Liver (tissue), 3 donors: ENCODE measurements at regions not wholly inside any gene's neighbourhood (a gene's known extent, or its start where the extent isn't known, plus 50 kb on each side); places are given as distances from the start of the nearest gene placed in this dataset.

Experiments
- ATF3 ChIP-seq: IDR thresholded peaks from 2 replicates; pipeline ENCODE4 v1.6.1; 2016; ENCODE audit warnings: antibody characterized with exemption
- CTCF ChIP-seq: fragments of 150-350 bp; IDR thresholded peaks from 2 replicates; pipeline ENCODE4 v1.5.1; 2017; ENCODE audit warnings: improper control_type of control experiment, low read depth, low read length; ENCODE audit not compliant: missing input control
- EGR1 ChIP-seq, 2 donors: IDR thresholded peaks; 2 replicates each; pipeline ENCODE4 v1.6.1; 2016 to 2018; ENCODE audit warnings: antibody characterized with exemption in 2 of 2, low read depth in 2 of 2
- FOXA1 ChIP-seq: IDR thresholded peaks from 2 replicates; pipeline ENCODE4 v1.6.1; 2016; ENCODE audit warnings: antibody characterized with exemption
- GABPA ChIP-seq, 2 donors: IDR thresholded peaks in 1 of 2; conservative IDR thresholded peaks in 1 of 2; 2 replicates each; pipeline ENCODE4 v1.6.1; 2016; ENCODE audit warnings: antibody characterized with exemption in 2 of 2, mild to moderate bottlenecking in 1 of 2, moderate library complexity in 1 of 2
- MAX ChIP-seq: IDR thresholded peaks from 2 replicates; pipeline ENCODE4 v1.6.1; 2016; ENCODE audit warnings: antibody characterized with exemption
- NR2F2 ChIP-seq: IDR thresholded peaks from 2 replicates; pipeline ENCODE4 v1.6.1; 2016; ENCODE audit warnings: antibody characterized with exemption
- RAD21 ChIP-seq, 2 donors: IDR thresholded peaks; 2 replicates each; pipeline ENCODE4 v1.6.1; 2016; ENCODE audit warnings: antibody characterized with exemption in 2 of 2, mild to moderate bottlenecking in 2 of 2
- REST ChIP-seq: IDR thresholded peaks from 2 replicates; pipeline ENCODE4 v1.6.1; 2016; ENCODE audit warnings: antibody characterized with exemption, mild to moderate bottlenecking
- RXRA ChIP-seq, 2 donors: IDR thresholded peaks; 2 replicates each; pipeline ENCODE4 v1.6.1; 2017 to 2018; ENCODE audit warnings: antibody characterized with exemption in 2 of 2, mild to moderate bottlenecking in 1 of 2
- TAF1 ChIP-seq: conservative IDR thresholded peaks from 2 replicates; pipeline ENCODE4 v1.6.1; 2016; ENCODE audit warnings: antibody characterized with exemption, mild to moderate bottlenecking
- YY1 ChIP-seq: IDR thresholded peaks from 2 replicates; pipeline ENCODE4 v1.6.1; 2016; ENCODE audit warnings: antibody characterized with exemption, mild to moderate bottlenecking
- TF ChIP-seq, protein P1 (sequence below): IDR thresholded peaks from 2 replicates; pipeline ENCODE4 v1.6.1; 2016; ENCODE audit warnings: antibody characterized with exemption
- donor health status: healthy.
- donor health status: healthy.

GRCh38 chr5:43903129-43903528 lies 300.1 kb downstream of the NNT start:
- no peak for TF ChIP-seq CTCF
- TF ChIP-seq TAF1 = no peak
- no peak for TF ChIP-seq RAD21 (IDR thresholded peaks at IDR 0.05)
- TF ChIP-seq ATF3 = no peak
- no peak for TF ChIP-seq REST
- no peak for TF ChIP-seq MAX
- TF ChIP-seq EGR1 (IDR thresholded peaks at IDR 0.05; ENCODE audit: low read depth in 2 of 2) = no peak
- no peak for TF ChIP-seq YY1
- TF ChIP-seq, protein P1, sequence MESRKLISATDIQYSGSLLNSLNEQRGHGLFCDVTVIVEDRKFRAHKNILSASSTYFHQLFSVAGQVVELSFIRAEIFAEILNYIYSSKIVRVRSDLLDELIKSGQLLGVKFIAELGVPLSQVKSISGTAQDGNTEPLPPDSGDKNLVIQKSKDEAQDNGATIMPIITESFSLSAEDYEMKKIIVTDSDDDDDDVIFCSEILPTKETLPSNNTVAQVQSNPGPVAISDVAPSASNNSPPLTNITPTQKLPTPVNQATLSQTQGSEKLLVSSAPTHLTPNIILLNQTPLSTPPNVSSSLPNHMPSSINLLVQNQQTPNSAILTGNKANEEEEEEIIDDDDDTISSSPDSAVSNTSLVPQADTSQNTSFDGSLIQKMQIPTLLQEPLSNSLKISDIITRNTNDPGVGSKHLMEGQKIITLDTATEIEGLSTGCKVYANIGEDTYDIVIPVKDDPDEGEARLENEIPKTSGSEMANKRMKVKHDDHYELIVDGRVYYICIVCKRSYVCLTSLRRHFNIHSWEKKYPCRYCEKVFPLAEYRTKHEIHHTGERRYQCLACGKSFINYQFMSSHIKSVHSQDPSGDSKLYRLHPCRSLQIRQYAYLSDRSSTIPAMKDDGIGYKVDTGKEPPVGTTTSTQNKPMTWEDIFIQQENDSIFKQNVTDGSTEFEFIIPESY = no peak
- TF ChIP-seq GABPA (IDR thresholded peaks at IDR 0.05 in 1 of 2, conservative IDR thresholded peaks at IDR 0.05 in 1 of 2) = no peak
- no peak for TF ChIP-seq RXRA (IDR thresholded peaks at IDR 0.05)
- TF ChIP-seq NR2F2 = no peak
- TF ChIP-seq FOXA1 = no peak
